ENCODE measurements at regions not wholly inside any gene's neighbourhood (a gene's known extent, or its start where the extent isn't known, plus 50 kb on each side); places are given as distances from the start of the nearest gene placed in this dataset.

GRCh38 chr3:124660599-124660998 lies 69.7 kb upstream of the UMPS start:
- Histone ChIP-seq H3K4me1 (no peaks in the 10 kb centered on the region), H3K27ac (no peak overlapping the region), H3K4me3 (no peak overlapping the region), H3K27me3 (no peaks in the 10 kb centered on the region), H3K36me3 (peaks cover 0 to 64% (median 0%) of the 10 kb centered on the region in 3 donors), H3K9me3 (no peaks in the 10 kb centered on the region)
- no peak for DNase-seq
- TF ChIP-seq POLR2A (IDR thresholded peaks at IDR 0.05) (no peak), CTCF (IDR thresholded peaks at IDR 0.05) (no peak)

GRCh38 chr3:124663690-124664089 lies 66.6 kb upstream of the UMPS start:
- H3K4me1 ChIP-seq, result no peaks in the 10 kb centered on the region
- H3K27ac ChIP-seq, result no peak overlapping the region
- TF ChIP-seq POLR2A (IDR thresholded peaks at IDR 0.05) (no peak), CTCF (IDR thresholded peaks at IDR 0.05) (no peak)

GRCh38 chr3:124664804-124665203 lies 65.4 kb upstream of the UMPS start:
- Histone ChIP-seq H3K4me1 (no peaks in the 10 kb centered on the region), H3K27ac (no peak overlapping the region), H3K27me3 (no peaks in the 10 kb centered on the region), H3K9me3 (no peaks in the 10 kb centered on the region), H3K4me3 (no peak overlapping the region), H3K36me3 (peaks cover 0 to 47% (median 0%) of the 10 kb centered on the region in 3 donors)
- DNase-seq, result no peak
- TF ChIP-seq POLR2A (IDR thresholded peaks at IDR 0.05) (no peak), CTCF (IDR thresholded peaks at IDR 0.05) (no peak)

More at GRCh38 chr3:124663690-124664089, 66.6 kb upstream of the UMPS start:
- no peaks in the 10 kb centered on the region for H3K27me3 ChIP-seq
- DNase-seq, result no peak
- H3K9me3 ChIP-seq, result no peaks in the 10 kb centered on the region
- peaks cover 0 to 49% (median 0%) of the 10 kb centered on the region in 3 donors for H3K36me3 ChIP-seq
- H3K4me3 ChIP-seq, result no peak overlapping the region

- no peak for DNase-seq
- H3K27me3 ChIP-seq, result no peaks in the 10 kb centered on the region
- TF ChIP-seq CTCF (IDR thresholded peaks at IDR 0.05) (no peak), POLR2A (IDR thresholded peaks at IDR 0.05) (no peak)
- no peaks in the 10 kb centered on the region for H3K9me3 ChIP-seq
- no peak overlapping the region for H3K27ac ChIP-seq
- H3K4me3 ChIP-seq, result no peak overlapping the region
- H3K36me3 ChIP-seq, result peaks cover 0 to 43% (median 0%) of the 10 kb centered on the region in 3 donors
- H3K4me1 ChIP-seq, result no peaks in the 10 kb centered on the region
Measured at GRCh38 chr3:124666067-124666466, 64.2 kb upstream of the UMPS start.

GRCh38 chr3:124669470-124669869 lies 60.8 kb upstream of the UMPS start:
- DNase-seq, result no peak
- Histone ChIP-seq H3K36me3 (peaks cover 0 to 53% (median 0%) of the 10 kb centered on the region in 3 donors), H3K4me1 (no peaks in the 10 kb centered on the region), H3K4me3 (no peak overlapping the region), H3K27ac (no peak overlapping the region), H3K9me3 (no peaks in the 10 kb centered on the region), H3K27me3 (no peaks in the 10 kb centered on the region)
- TF ChIP-seq POLR2A (IDR thresholded peaks at IDR 0.05) (no peak), CTCF (IDR thresholded peaks at IDR 0.05) (no peak)

DNA sequence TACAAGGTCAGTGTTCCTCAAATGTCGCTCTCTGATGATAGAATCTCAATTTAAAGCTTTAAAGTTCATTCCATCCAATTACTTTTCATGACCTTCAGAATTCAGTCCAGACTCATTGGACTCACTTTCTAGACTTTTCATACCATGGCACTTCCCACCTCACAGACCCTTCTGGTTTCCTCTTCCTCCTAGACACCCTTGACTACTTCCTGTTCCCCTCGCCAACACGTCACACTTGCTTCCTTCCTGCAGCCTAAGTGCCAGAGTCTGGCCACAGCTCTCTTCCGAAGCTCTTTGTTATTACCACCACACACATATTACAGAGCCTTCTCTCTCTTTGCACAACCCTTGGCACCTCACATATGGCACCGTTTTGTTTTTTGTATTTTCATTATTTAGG lies 59.1 kb upstream of the UMPS start:
- no peaks in the 10 kb centered on the region for H3K9me3 ChIP-seq
- H3K4me1 ChIP-seq, result no peaks in the 10 kb centered on the region
- peaks cover 0 to 57% (median 0%) of the 10 kb centered on the region in 3 donors for H3K36me3 ChIP-seq
- DNase-seq, result no peak
- TF ChIP-seq POLR2A (IDR thresholded peaks at IDR 0.05) (no peak), CTCF (IDR thresholded peaks at IDR 0.05) (no peak)
- H3K4me3 ChIP-seq, result no peak overlapping the region
- no peaks in the 10 kb centered on the region for H3K27me3 ChIP-seq
- no peak overlapping the region for H3K27ac ChIP-seq

Measured in Peyer's patch (tissue), 4 donors.